ENCODE measurements at regions not wholly inside any gene's neighbourhood (a gene's known extent, or its start where the extent isn't known, plus 50 kb on each side); places are given as distances from the start of the nearest gene placed in this dataset.

- Histone ChIP-seq H3K4me1 (ENCODE audit: insufficient read depth, low read length) (no peaks in the 10 kb centered on the region), H3K79me2 (ENCODE audit: insufficient read depth, low read length) (no peaks in the 10 kb centered on the region), H4K20me1 (ENCODE audit: insufficient read depth, low read length) (no peaks in the 10 kb centered on the region), H2AFZ (ENCODE audit: low read length) (no peak overlapping the region), H3K9me3 (ENCODE audit: low read length) (no peaks in the 10 kb centered on the region), H3K36me3 (replicated peaks in 1 of 2; ENCODE audit: control insufficient read depth in 1 of 2, insufficient read depth in 2 of 2, low read length in 2 of 2) (no peaks in the 10 kb centered on the region), H3K9ac (ENCODE audit: insufficient read depth, low read depth, low read length) (no peak overlapping the region), H3K27me3 (ENCODE audit: control insufficient read depth in 1 of 2, insufficient read depth in 2 of 2, low read length in 2 of 2) (no peaks in the 10 kb centered on the region), H3K4me3 (replicated peaks in 1 of 3; ENCODE audit: insufficient read depth in 1 of 3, low read depth in 2 of 3, low read length in 3 of 3) (no peak overlapping the region), H3K27ac (ENCODE audit: extremely low read length, insufficient read depth, low read length) (no peak overlapping the region), H3K4me2 (ENCODE audit: low read depth, low read length) (no peak overlapping the region)
- ChIA-PET CTCF (ENCODE audit: low intra/inter-chr PET ratio, low total read pairs) (no interaction called here), POLR2A (no interaction called here)
- no peak for FAIRE-seq
- intact Hi-C loops (cut with micrococcal nuclease; ENCODE audit: unreplicated experiment): no loop called here
- TF ChIP-seq ZKSCAN5 (CRISPR knock-in tag; IDR thresholded peaks at IDR 0.05) (no peak), YEATS2 (CRISPR knock-in tag; IDR thresholded peaks at IDR 0.05; ENCODE audit: borderline replicate concordance) (no peak), XBP1 (CRISPR knock-in tag; IDR thresholded peaks at IDR 0.05) (no peak), ZNF660 (CRISPR knock-in tag; IDR thresholded peaks at IDR 0.05; ENCODE audit: borderline replicate concordance, low read depth) (no peak), EED (CRISPR knock-in tag; IDR thresholded peaks at IDR 0.05) (no peak), HDAC6 (IDR thresholded peaks at IDR 0.05; ENCODE audit: low read depth, low read length) (no peak), ZNF652 (CRISPR knock-in tag; IDR thresholded peaks at IDR 0.05; ENCODE audit: borderline replicate concordance, low read depth) (no peak), MTF2 (CRISPR knock-in tag; IDR thresholded peaks at IDR 0.05; ENCODE audit: borderline replicate concordance) (no peak), PPARG (CRISPR knock-in tag; conservative IDR thresholded peaks at IDR 0.05) (no peak), ZNF207 (IDR thresholded peaks at IDR 0.05; ENCODE audit: borderline replicate concordance) (no peak), RFX1 (IDR thresholded peaks at IDR 0.05) (no peak)
- ATAC-seq: no peak
- in situ Hi-C loops (cut with HindIII; ENCODE audit: extremely low pct_ligation_motif_present, low pct_unique_long_range_greater_than_20kb): no loop called here
- no peak for DNase-seq (ENCODE audit: low spot score)
- BruUV-seq (replicated peaks): no TSS peak
- WGBS (ENCODE audit: low lambda C conversion rate): 49% methylated on average over 5 of the region's 5 CpGs
Measured at GRCh38 chr9:27756418-27756817, 183.1 kb upstream of the C9orf72 start.

GRCh38 chr9:27763831-27764230 is 190.6 kb upstream of the C9orf72 start:
- Histone ChIP-seq H3K27ac (ENCODE audit: extremely low read length, insufficient read depth, low read length) (no peak overlapping the region), H3K4me1 (ENCODE audit: insufficient read depth, low read length) (no peaks in the 10 kb centered on the region), H3K9ac (ENCODE audit: insufficient read depth, low read depth, low read length) (no peak overlapping the region), H4K20me1 (ENCODE audit: insufficient read depth, low read length) (no peaks in the 10 kb centered on the region), H2AFZ (ENCODE audit: low read length) (no peak overlapping the region), H3K4me2 (ENCODE audit: low read depth, low read length) (no peak overlapping the region), H3K27me3 (ENCODE audit: control insufficient read depth in 1 of 2, insufficient read depth in 2 of 2, low read length in 2 of 2) (no peaks in the 10 kb centered on the region), H3K36me3 (replicated peaks in 1 of 2; ENCODE audit: control insufficient read depth in 1 of 2, insufficient read depth in 2 of 2, low read length in 2 of 2) (no peaks in the 10 kb centered on the region), H3K79me2 (ENCODE audit: insufficient read depth, low read length) (no peaks in the 10 kb centered on the region), H3K9me3 (ENCODE audit: low read length) (no peaks in the 10 kb centered on the region), H3K4me3 (replicated peaks in 1 of 3; ENCODE audit: insufficient read depth in 1 of 3, low read depth in 2 of 3, low read length in 3 of 3) (no peak overlapping the region)
- DNase-seq (ENCODE audit: low spot score): no peak
- no TSS peak for BruUV-seq (replicated peaks)
- CTCF ChIA-PET (ENCODE audit: low intra/inter-chr PET ratio, low total read pairs): no interaction called here
- no peak for FAIRE-seq
- intact Hi-C loops (cut with micrococcal nuclease; ENCODE audit: unreplicated experiment) (no loop called here), in situ Hi-C loops (cut with HindIII; ENCODE audit: extremely low pct_ligation_motif_present, low pct_unique_long_range_greater_than_20kb) (no loop called here)
- POLR2A ChIA-PET: no interaction called here
- no peak for ATAC-seq
- 40% methylated on average over 7 of the region's 7 CpGs for WGBS (ENCODE audit: low lambda C conversion rate)
- no peak for TF ChIP-seq POLR2A (IDR thresholded peaks at IDR 0.05; ENCODE audit: insufficient read depth in 1 of 2, low read depth in 2 of 2, low read length in 2 of 2)
- TF ChIP-seq REST (IDR thresholded peaks at IDR 0.05; ENCODE audit: borderline replicate concordance in 1 of 2, low read depth in 1 of 2, low read length in 2 of 2): no peak
- no peak for TF ChIP-seq USF2 (IDR thresholded peaks at IDR 0.05; ENCODE audit: low read depth, low read length)
- no peak for TF ChIP-seq USF2 (CRISPR knock-in tag; IDR thresholded peaks at IDR 0.05; ENCODE audit: borderline replicate concordance)
